ENCODE measurements at regions not wholly inside any gene's neighbourhood (a gene's known extent, or its start where the extent isn't known, plus 50 kb on each side); places are given as distances from the start of the nearest gene placed in this dataset.

DNA sequence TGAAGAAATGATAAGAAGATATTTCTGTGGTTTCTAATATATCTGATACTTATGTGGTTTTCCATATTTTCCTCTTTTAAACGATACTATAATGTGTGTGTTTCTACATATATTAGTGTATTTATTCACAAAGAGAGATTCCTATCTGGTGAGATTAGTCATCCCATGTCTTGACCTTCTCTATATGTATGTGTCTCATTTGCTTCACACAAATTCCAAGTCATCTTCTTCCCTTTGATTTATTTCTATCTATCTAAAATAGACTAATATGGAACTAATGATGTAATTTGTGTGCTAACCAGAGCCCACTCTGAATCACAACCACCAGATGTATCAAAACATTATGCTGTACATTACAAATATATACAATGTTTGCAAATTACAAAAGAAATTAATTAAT is 154.7 kb upstream of the KCNMB2 start:
- in situ Hi-C loops (cut with HindIII; ENCODE audit: low sequenced_read_pairs) = no loop called here

DNA sequence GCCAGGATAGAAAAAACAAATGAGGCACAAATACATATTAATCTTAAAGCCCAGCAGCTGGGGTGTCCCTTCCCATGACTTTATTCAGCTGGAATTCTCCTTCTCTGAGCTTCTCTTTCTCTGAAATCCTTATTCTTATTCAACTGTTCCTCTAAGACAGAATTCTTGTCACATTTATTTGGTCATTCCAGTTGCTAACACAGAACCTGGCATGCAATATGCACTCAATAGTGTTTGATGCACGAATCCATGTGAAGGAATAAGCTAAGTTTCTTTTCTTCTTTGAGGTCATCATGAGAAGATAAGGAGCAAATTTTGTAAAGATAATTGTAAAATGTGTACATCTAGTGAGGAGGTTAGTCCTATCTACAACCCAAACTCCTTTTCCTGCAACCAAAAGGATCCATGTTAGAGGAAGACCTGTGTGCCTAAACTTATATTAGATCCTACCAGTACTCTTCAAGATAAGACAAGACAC is 154.2 kb upstream of the KCNMB2 start:
- in situ Hi-C loops (cut with HindIII; ENCODE audit: low sequenced_read_pairs) = no loop called here

- in situ Hi-C loops (cut with HindIII; ENCODE audit: low sequenced_read_pairs) = no loop called here
These were observed 153.7 kb upstream of the KCNMB2 start for GRCh38 chr3:178382449-178383061.

GRCh38 chr3:178384321-178385230 is 151.7 kb upstream of the KCNMB2 start:
- in situ Hi-C loops (cut with HindIII; ENCODE audit: low sequenced_read_pairs) = no loop called here

DNA sequence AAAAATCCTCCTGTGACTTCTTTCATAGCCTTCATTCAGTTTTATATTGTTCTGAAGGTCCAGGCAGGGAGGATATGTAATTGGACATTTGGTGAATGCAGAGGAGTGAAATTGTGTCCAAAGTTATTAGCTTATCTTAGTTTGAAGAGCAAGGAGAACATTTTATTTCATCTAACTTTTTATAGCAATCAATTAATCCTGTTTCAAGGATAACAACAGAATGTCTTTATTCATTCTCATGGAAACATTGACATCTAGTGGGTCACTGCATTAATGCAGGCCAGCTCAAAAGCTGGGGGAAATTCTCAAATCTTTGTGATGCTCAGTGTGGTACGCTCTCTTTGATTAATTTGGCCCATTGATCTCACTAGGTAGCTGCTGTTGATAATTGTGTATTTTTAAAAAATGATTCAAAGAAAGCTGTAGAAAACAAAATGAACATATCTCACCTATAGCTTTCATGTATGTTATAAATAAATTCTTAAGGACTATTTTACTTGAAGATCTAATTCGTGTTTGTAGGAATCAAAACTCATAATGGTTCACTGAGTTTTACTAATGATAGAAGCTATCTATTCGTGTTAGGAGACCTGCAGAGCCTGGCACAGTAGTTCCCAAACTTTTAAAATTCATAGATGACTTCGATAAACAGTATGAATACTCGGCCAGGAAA is 150.8 kb upstream of the KCNMB2 start:
- in situ Hi-C loops (cut with HindIII; ENCODE audit: low sequenced_read_pairs) = no loop called here

GRCh38 chr3:178386401-178386800 is 149.8 kb upstream of the KCNMB2 start:
- in situ Hi-C loops (cut with HindIII; ENCODE audit: low sequenced_read_pairs) = no loop called here

- in situ Hi-C loops (cut with HindIII; ENCODE audit: low sequenced_read_pairs) = no loop called here
These were observed 149.4 kb upstream of the KCNMB2 start for GRCh38 chr3:178386880-178387279.

DNA sequence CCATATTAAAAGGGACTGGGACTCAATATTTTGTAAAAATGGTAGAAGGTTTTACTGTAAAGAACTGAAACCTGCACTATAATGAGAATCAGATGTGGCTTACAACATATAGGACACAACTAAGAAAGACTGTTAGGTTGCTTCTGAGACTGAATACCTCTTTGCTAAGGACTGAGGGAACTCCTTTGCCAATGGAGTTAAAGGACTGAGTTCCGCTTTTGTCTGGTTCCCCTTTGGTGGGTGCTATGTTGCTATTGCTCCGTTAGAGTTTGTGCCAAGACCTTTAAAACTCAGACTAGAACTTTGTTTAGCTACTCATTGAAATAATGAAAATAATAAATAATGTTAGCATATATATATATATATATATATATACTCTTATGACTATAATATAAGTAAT is 147.8 kb upstream of the KCNMB2 start:
- in situ Hi-C loops (cut with HindIII; ENCODE audit: low sequenced_read_pairs) = no loop called here

GRCh38 chr3:178389258-178389657 is 147.0 kb upstream of the KCNMB2 start:
- in situ Hi-C loops (cut with HindIII; ENCODE audit: low sequenced_read_pairs) = no loop called here

- in situ Hi-C loops (cut with HindIII; ENCODE audit: low sequenced_read_pairs) = no loop called here
These were observed 143.7 kb upstream of the KCNMB2 start for GRCh38 chr3:178392511-178392926.

DNA sequence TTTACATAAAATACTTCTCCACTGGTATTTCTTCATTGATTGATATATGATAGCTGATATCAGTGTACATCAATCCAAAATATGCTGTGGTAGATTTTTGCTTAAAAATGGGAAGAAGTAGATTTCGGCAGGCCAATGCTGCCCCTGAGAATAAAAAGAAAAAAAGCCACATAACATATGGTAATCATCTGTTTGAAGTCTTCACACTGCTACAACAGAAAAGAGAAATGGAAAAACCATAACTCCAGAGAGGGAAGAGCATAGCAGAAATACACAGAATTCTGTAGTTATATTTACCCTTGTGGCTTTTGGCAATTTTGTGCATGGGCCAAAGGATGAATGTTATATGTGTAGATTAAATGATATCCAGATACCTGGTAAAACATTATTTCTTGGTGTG is 143.1 kb upstream of the KCNMB2 start:
- in situ Hi-C loops (cut with HindIII; ENCODE audit: low sequenced_read_pairs) = no loop called here

- in situ Hi-C loops (cut with HindIII; ENCODE audit: low sequenced_read_pairs) = no loop called here
These were observed 142.4 kb upstream of the KCNMB2 start for GRCh38 chr3:178393824-178394223.

DNA sequence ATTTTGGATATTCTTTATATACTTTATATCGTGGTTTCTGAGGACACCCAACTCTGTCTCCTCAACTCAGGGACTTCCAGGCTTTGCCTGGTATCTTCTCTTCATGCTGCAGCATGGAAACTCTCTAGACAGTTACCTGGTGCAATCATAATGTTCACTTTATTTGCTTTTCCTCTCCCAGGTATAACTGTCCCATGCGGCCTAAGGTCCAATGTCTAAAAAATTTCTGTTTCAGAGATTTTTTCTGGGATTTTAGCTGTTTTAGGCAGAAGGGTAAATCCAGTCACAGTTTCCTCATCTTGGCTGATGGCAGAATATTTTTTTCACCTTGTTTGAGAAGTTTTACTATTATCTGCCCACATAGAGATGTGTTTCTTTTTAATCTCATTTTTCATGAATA is 139.9 kb upstream of the KCNMB2 start:
- in situ Hi-C loops (cut with HindIII; ENCODE audit: low sequenced_read_pairs) = no loop called here

GRCh38 chr3:178397202-178397601 is 139.0 kb upstream of the KCNMB2 start:
- in situ Hi-C loops (cut with HindIII; ENCODE audit: low sequenced_read_pairs) = no loop called here

DNA sequence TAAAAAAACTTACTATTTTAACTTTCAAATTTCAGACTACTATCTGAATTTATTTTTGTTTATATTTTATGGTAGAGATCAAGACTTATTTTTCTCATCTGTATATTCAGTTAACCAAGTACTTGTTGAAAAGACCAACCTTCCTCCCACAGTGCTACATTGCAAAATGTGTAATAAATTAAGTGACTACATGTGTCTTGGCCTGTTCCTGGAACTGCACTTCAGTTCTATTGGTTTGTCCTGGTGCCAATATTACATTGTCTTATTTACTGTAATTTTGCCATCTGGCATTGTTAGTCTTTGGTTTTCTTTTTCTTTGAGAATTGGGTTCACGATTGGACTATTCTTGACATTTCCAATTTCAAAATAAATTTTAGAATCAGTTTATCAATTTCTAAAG is 138.4 kb upstream of the KCNMB2 start:
- in situ Hi-C loops (cut with HindIII; ENCODE audit: low sequenced_read_pairs) = no loop called here

GRCh38 chr3:178404961-178405360 is 131.3 kb upstream of the KCNMB2 start:
- in situ Hi-C loops (cut with HindIII; ENCODE audit: low sequenced_read_pairs) = no loop called here

DNA sequence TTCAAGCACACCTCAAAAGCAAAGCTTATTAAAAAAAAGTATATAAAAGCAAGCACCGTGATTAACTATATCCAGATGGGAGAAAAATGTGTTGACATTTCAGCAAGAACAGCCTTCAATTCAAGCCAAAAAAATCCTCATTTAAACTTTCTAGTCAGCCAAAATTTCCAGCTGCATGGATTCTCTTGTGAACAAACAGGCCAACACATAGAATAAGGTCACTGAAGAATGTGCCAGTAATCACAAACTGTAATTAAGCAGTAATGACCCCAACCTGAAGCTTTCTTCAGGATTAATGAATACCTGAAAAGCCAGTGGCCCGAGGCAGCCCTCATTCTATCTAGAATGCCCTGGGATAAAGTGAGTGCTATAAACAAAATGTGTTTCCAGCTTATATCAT is 130.7 kb upstream of the KCNMB2 start:
- in situ Hi-C loops (cut with HindIII; ENCODE audit: low sequenced_read_pairs) = no loop called here

DNA sequence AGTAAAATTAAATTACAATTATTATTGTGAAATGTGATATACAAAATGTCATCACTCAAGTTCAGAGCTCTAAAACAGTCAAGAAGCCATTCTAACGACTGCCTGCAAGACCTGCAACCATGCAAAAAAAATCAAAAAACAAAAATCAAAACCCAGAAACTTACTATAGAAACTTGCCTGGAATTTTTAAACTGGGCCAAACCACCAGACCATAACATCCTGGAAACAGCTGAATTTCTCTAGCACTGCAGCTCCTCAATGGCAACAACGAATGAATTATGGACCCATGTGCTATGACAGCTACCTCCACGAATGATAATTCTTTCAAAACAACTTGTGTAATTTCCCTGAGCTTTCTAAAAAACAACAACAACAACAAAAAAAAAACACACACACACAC is 130.0 kb upstream of the KCNMB2 start:
- in situ Hi-C loops (cut with HindIII; ENCODE audit: low sequenced_read_pairs) = no loop called here

DNA sequence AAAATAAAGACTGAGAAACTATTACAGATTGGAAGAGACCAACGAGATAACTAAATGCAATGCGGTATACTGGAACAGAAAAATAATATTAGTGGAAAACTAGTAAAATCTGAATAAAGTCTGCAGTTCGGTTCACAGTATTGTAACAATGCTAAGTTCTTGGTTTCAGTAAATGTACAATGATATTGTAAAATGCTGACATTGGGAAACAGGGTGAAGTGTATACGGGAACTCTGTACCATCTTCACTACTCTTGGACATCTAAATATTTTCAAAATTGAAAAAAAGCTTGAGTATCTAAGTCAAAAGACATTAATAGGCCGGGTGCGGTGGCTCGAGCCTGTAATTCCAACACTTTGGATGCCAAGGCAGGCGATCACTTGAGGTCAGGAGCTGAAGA is 120.9 kb upstream of the KCNMB2 start:
- in situ Hi-C loops (cut with HindIII; ENCODE audit: low sequenced_read_pairs) = no loop called here

DNA sequence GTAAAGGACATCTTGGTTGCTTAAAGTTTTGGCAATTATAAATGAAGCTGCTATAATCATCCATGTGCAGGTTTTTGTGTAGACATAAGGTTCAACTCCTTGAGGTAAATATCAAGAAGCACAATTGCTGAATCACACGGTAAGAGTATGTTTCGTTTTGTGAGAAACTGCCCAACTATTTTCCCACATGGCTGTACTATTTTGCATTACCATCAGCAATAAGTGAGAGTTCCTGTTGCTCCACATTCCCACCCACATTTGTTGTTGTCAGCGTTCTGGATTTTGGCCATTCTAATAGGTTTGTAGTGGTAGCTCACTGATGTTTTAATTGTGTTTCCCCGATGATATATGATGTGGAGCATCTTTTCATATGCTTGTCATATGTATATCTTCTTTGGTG is 118.5 kb upstream of the KCNMB2 start:
- in situ Hi-C loops (cut with HindIII; ENCODE audit: low sequenced_read_pairs) = no loop called here

DNA sequence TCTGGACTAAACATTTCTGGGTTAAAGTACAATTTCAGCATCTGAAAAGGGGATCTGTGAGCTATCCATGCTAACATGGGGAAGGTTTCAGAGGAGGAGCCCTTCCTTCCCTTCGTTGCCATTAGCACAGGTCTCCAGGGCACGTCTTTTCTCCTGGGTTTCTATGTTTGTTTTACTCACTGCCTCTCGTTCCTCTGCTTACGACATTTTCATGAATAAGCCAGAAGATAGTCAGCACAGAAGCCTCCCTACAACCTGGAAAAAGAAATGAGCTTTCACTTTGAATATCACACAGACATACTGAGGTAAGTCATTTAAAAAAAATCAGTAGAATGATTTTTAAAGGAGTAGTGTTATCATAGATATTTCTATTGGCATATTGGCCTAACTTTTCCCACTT is 117.2 kb upstream of the KCNMB2 start:
- in situ Hi-C loops (cut with HindIII; ENCODE audit: low sequenced_read_pairs) = no loop called here

GRCh38 chr3:178420033-178420432 is 116.2 kb upstream of the KCNMB2 start:
- in situ Hi-C loops (cut with HindIII; ENCODE audit: low sequenced_read_pairs) = no loop called here
